Small intestine (tissue), 7 donors: ENCODE measurements at regions not wholly inside any gene's neighbourhood (a gene's known extent, or its start where the extent isn't known, plus 50 kb on each side); places are given as distances from the start of the nearest gene placed in this dataset.
"Not testable (repeated sequence)": the region's sequence is repeated elsewhere in the genome, so short reads cannot be mapped to it uniquely, and the experiment has no call there.

Experiments used
- DNase-seq, 2 donors: peaks; one replicate each; pipeline versions ENCODE4 v3.0.0 to v3.0.0-alpha.2; 2013
- FAIRE-seq: peaks from 2 replicates; lab custom pipeline; 2012; peaks lifted over from hg19 to GRCh38; lab: Jason Lieb, UNC
- H3K27ac ChIP-seq, 3 donors: one replicate each; pipeline ENCODE4 v1.5.1; 2013; ENCODE audit warnings: low read length in 2 of 3, mild to moderate bottlenecking in 2 of 3, control low read depth in 1 of 3, inconsistent platforms in 1 of 3, low read depth in 1 of 3, moderate library complexity in 1 of 3
- H3K27me3 ChIP-seq, 3 donors: one replicate each; pipeline ENCODE4 v1.6.1; 2013; ENCODE audit warnings: low read length in 3 of 3, inconsistent platforms in 1 of 3; ENCODE audit not compliant: control insufficient read depth in 3 of 3, insufficient read depth in 3 of 3
- H3K36me3 ChIP-seq, 3 donors: one replicate each; pipeline ENCODE4 v1.6.1; 2013; ENCODE audit warnings: low read length in 3 of 3, inconsistent platforms in 1 of 3, low read depth in 1 of 3, mild to moderate bottlenecking in 1 of 3, moderate library complexity in 1 of 3; ENCODE audit not compliant: control insufficient read depth in 3 of 3, insufficient read depth in 2 of 3
- H3K4me1 ChIP-seq, 3 donors: one replicate each; pipeline ENCODE4 v1.6.1; 2013; ENCODE audit warnings: low read length in 2 of 3, inconsistent platforms in 1 of 3, low read depth in 1 of 3, mild to moderate bottlenecking in 1 of 3, moderate library complexity in 1 of 3; ENCODE audit not compliant: control insufficient read depth in 3 of 3, insufficient read depth in 2 of 3
- H3K4me3 ChIP-seq, 3 donors: one replicate each; pipeline ENCODE4 v1.5.1; 2013; ENCODE audit warnings: low read length in 3 of 3, control low read depth in 1 of 3, inconsistent platforms in 1 of 3, low read depth in 1 of 3, mild to moderate bottlenecking in 1 of 3, moderate library complexity in 1 of 3
- H3K9me3 ChIP-seq, 2 donors: one replicate each; pipeline ENCODE4 v1.6.1; 2013; ENCODE audit warnings: low read depth in 1 of 2, low read length in 1 of 2; ENCODE audit not compliant: control insufficient read depth in 2 of 2, insufficient read depth in 1 of 2
- WGBS, 3 donors: extraction: QIAGEN DNeasy Blood & Tissue Kit; methylation state at CpG; one replicate each; pipeline ENCODE4 v1.1.7; 2013; 5-methylcytosine and 5-hydroxymethylcytosine counted together
- donor health status: healthy with polysubstance abuse.
- donor health status: control.
- donor health status: control.
- donor health status: Bipolar disorder and iron deficiency.
- donor health status: healthy.

- not testable (repeated sequence) for H3K9me3 ChIP-seq
These were observed 70.7 kb upstream of the DPP10 start for GRCh38 chr2:114371721-114372120.

GRCh38 chr2:114373591-114373990 lies 68.8 kb upstream of the DPP10 start:
- no peaks in the 10 kb centered on the region for H3K4me1 ChIP-seq
- H3K4me3 ChIP-seq = no peak overlapping the region
- no peak for FAIRE-seq

More at GRCh38 chr2:114371721-114372120, 70.7 kb upstream of the DPP10 start:
- not testable (repeated sequence) for H3K27me3 ChIP-seq, H3K4me1 ChIP-seq, DNase-seq, H3K36me3 ChIP-seq, H3K4me3 ChIP-seq, H3K27ac ChIP-seq, FAIRE-seq

GRCh38 chr2:114384441-114384840 lies 58.0 kb upstream of the DPP10 start:
- no peak for DNase-seq
- no peak overlapping the region for H3K27ac ChIP-seq
- WGBS, 3 donors = 71 to 94% (median 77%) methylated on average over 4 of the region's 4 CpGs
- H3K27me3 ChIP-seq = no peaks in the 10 kb centered on the region
- H3K4me1 ChIP-seq = no peaks in the 10 kb centered on the region
- H3K36me3 ChIP-seq = no peaks in the 10 kb centered on the region
- no peak overlapping the region for H3K4me3 ChIP-seq
- no peak for FAIRE-seq
- no peaks in the 10 kb centered on the region for H3K9me3 ChIP-seq

More at GRCh38 chr2:114373591-114373990, 68.8 kb upstream of the DPP10 start:
- Histone ChIP-seq H3K27me3 (no peaks in the 10 kb centered on the region), H3K27ac (no peak overlapping the region), H3K9me3 (peaks cover 0 to 4% of the 10 kb centered on the region in 2 donors), H3K36me3 (no peaks in the 10 kb centered on the region)
- no peak for DNase-seq

- Histone ChIP-seq H3K27ac (no peak overlapping the region), H3K4me3 (no peak overlapping the region), H3K27me3 (no peaks in the 10 kb centered on the region), H3K4me1 (no peaks in the 10 kb centered on the region), H3K9me3 (no peaks in the 10 kb centered on the region), H3K36me3 (no peaks in the 10 kb centered on the region)
- WGBS, 3 donors = 84 to 90% (median 84%) methylated on average over 4 of the region's 4 CpGs
- DNase-seq (no peak), FAIRE-seq (no peak)
These were observed 53.4 kb upstream of the DPP10 start for GRCh38 chr2:114389021-114389420.
